ENCODE measurements at regions not wholly inside any gene's neighbourhood (a gene's known extent, or its start where the extent isn't known, plus 50 kb on each side); places are given as distances from the start of the nearest gene placed in this dataset.

DNA sequence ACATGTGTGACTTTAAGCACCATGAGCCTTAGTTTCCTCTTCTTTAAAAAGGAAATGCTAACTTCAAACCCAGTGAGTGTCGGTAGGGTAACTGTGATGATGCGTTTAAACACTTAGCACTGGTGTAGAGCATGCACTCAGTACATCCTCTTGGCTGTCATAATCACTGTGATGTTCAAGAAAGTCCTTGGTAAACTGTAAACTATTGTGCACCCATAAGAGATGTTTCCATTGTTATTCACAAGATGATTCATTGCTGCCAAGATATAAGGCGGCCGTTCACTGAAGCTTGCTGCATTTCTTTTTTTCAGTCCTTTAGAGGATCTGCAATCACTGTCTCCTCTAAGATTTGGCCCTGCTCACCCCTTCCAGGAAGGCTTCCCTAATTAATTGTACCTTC is 61.8 kb upstream of the DAB1 start:
- Mint-ChIP-seq H3K36me3 (ENCODE audit: low read depth) (no peaks in the 10 kb centered on the region), H3K27ac (ENCODE audit: unreplicated experiment) (no peak overlapping the region), H3K27me3 (ENCODE audit: low read depth) (no peaks in the 10 kb centered on the region), H3K9me3 (ENCODE audit: low read depth) (no peaks in the 10 kb centered on the region), H3K4me1 (ENCODE audit: low read depth) (peaks cover 11% of the 10 kb centered on the region), H3K4me3 (ENCODE audit: unreplicated experiment) (no peak overlapping the region)
- TF ChIP-seq CTCF (IDR thresholded peaks at IDR 0.05): no peak
- no peak for DNase-seq (ENCODE audit: low spot score)

DNA sequence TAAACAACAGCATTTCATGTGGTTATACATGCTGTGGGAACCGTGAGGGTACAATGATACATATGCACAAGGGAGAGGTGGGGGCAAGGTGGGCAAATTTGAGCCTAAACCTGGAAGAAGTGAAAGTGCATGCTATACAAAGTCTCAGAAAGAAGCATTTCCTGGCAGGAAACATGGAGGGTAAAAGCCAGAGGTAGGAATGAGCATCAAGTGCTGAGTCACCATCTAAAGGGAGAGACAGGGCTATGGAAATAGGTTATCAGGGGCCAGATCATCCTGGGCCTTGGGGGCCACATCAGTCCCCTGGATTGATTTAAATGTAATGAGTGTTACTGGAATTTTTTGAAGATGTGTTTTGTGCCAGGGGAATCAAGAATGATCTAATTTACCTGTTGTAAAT is 60.1 kb upstream of the DAB1 start:
- Mint-ChIP-seq H3K27me3 (ENCODE audit: low read depth) (no peaks in the 10 kb centered on the region), H3K27ac (ENCODE audit: unreplicated experiment) (no peak overlapping the region), H3K36me3 (ENCODE audit: low read depth) (no peaks in the 10 kb centered on the region), H3K4me3 (ENCODE audit: unreplicated experiment) (no peak overlapping the region), H3K4me1 (ENCODE audit: low read depth) (no peaks in the 10 kb centered on the region), H3K9me3 (ENCODE audit: low read depth) (no peaks in the 10 kb centered on the region)
- TF ChIP-seq CTCF (IDR thresholded peaks at IDR 0.05): no peak
- no peak for DNase-seq (ENCODE audit: low spot score)

GRCh38 chr1:57479471-57479870 is 55.6 kb upstream of the DAB1 start:
- no peak for TF ChIP-seq CTCF (IDR thresholded peaks at IDR 0.05)
- no peak overlapping the region for H3K27ac Mint-ChIP-seq (ENCODE audit: unreplicated experiment)
- H3K4me1 Mint-ChIP-seq (ENCODE audit: low read depth): peaks cover 3% of the 10 kb centered on the region
- H3K36me3 Mint-ChIP-seq (ENCODE audit: low read depth): no peaks in the 10 kb centered on the region
- no peak for DNase-seq (ENCODE audit: low spot score)
- H3K4me3 Mint-ChIP-seq (ENCODE audit: unreplicated experiment): no peak overlapping the region
- H3K27me3 Mint-ChIP-seq (ENCODE audit: low read depth): no peaks in the 10 kb centered on the region
- H3K9me3 Mint-ChIP-seq (ENCODE audit: low read depth): no peaks in the 10 kb centered on the region

DNA sequence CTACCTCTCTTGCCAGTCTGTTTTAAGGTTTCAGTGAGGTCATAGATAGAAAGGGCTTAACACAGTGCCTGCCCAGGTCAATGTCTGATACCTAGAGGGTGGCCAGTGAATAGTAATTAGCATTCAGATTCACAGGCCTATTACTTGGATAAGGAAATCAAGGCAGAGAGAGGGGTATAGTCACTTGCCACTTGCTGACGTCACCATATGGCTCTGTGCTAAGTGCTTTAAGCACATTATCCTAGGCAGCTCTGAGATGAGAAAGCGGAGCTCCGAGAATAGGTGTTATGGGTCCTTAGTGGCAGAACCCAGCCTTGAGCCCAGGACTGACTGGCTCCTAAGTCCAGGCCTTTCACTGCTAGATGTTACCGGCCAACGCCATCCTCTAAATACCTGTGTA is 51.5 kb upstream of the DAB1 start:
- H3K36me3 Mint-ChIP-seq (ENCODE audit: low read depth): no peaks in the 10 kb centered on the region
- H3K9me3 Mint-ChIP-seq (ENCODE audit: low read depth): no peaks in the 10 kb centered on the region
- H3K4me3 Mint-ChIP-seq (ENCODE audit: unreplicated experiment): no peak overlapping the region
- H3K4me1 Mint-ChIP-seq (ENCODE audit: low read depth): peaks cover 15% of the 10 kb centered on the region
- TF ChIP-seq CTCF (IDR thresholded peaks at IDR 0.05): no peak
- no peak overlapping the region for H3K27ac Mint-ChIP-seq (ENCODE audit: unreplicated experiment)
- no peak for DNase-seq (ENCODE audit: low spot score)
- H3K27me3 Mint-ChIP-seq (ENCODE audit: low read depth): no peaks in the 10 kb centered on the region

- no peak overlapping the region for H3K4me3 Mint-ChIP-seq (ENCODE audit: unreplicated experiment)
- H3K27ac Mint-ChIP-seq (ENCODE audit: unreplicated experiment): no peak overlapping the region
- no peaks in the 10 kb centered on the region for H3K9me3 Mint-ChIP-seq (ENCODE audit: low read depth)
- H3K27me3 Mint-ChIP-seq (ENCODE audit: low read depth): no peaks in the 10 kb centered on the region
- no peak for TF ChIP-seq CTCF (IDR thresholded peaks at IDR 0.05)
- peaks cover 25% of the 10 kb centered on the region for H3K4me1 Mint-ChIP-seq (ENCODE audit: low read depth)
- DNase-seq (ENCODE audit: low spot score): no peak
- no peaks in the 10 kb centered on the region for H3K36me3 Mint-ChIP-seq (ENCODE audit: low read depth)
These were observed 50.4 kb upstream of the DAB1 start for GRCh38 chr1:57474137-57474750.

Measured in chondrocyte (in vitro differentiated cells).